ENCODE measurements at regions not wholly inside any gene's neighbourhood (a gene's known extent, or its start where the extent isn't known, plus 50 kb on each side); places are given as distances from the start of the nearest gene placed in this dataset.

GRCh38 chr11:88448131-88448670 is 110.7 kb upstream of the CTSC start:
- no peak for DNase-seq

- no peak for DNase-seq
Measured at GRCh38 chr11:88447281-88447680, 109.7 kb upstream of the CTSC start.

- no peak for DNase-seq
Measured at GRCh38 chr11:88439356-88439755, 101.8 kb upstream of the CTSC start.

GRCh38 chr11:88438721-88439120 is 101.2 kb upstream of the CTSC start:
- DNase-seq = no peak

GRCh38 chr11:88435415-88435814 is 97.9 kb upstream of the CTSC start:
- DNase-seq = no peak

- peak; percentile 68 for DNase-seq
Measured at GRCh38 chr11:88434333-88434976, 96.9 kb upstream of the CTSC start.

- no peak for DNase-seq
Measured at GRCh38 chr11:88433536-88434230, 96.1 kb upstream of the CTSC start.

GRCh38 chr11:88431675-88432341 is 94.3 kb upstream of the CTSC start:
- DNase-seq = no peak

- no peak for DNase-seq
Measured at GRCh38 chr11:88428959-88429358, 91.4 kb upstream of the CTSC start.

- DNase-seq = no peak
Measured at GRCh38 chr11:88427719-88428118, 90.2 kb upstream of the CTSC start.

- DNase-seq = no peak
Measured at GRCh38 chr11:88424881-88425280, 87.3 kb upstream of the CTSC start.

- no peak for DNase-seq
Measured at GRCh38 chr11:88421530-88421929, 84.0 kb upstream of the CTSC start.

- DNase-seq = no peak
Measured at GRCh38 chr11:88420165-88420791, 82.7 kb upstream of the CTSC start.

GRCh38 chr11:88418508-88418907 is 81.0 kb upstream of the CTSC start:
- DNase-seq = no peak

GRCh38 chr11:88415495-88415894 is 78.0 kb upstream of the CTSC start:
- DNase-seq = no peak

- DNase-seq = no peak
Measured at GRCh38 chr11:88414981-88415413, 77.5 kb upstream of the CTSC start.

- no peak for DNase-seq
Measured at GRCh38 chr11:88414385-88414861, 76.9 kb upstream of the CTSC start.

- DNase-seq = no peak
Measured at GRCh38 chr11:88411265-88411664, 73.7 kb upstream of the CTSC start.

- no peak for DNase-seq
Measured at GRCh38 chr11:88410656-88411055, 73.1 kb upstream of the CTSC start.

GRCh38 chr11:88410056-88410455 is 72.5 kb upstream of the CTSC start:
- no peak for DNase-seq

GRCh38 chr11:88406876-88407275 is 69.3 kb upstream of the CTSC start:
- no peak for DNase-seq

GRCh38 chr11:88405853-88406252 is 68.3 kb upstream of the CTSC start:
- DNase-seq = no peak
